Parathyroid adenoma (tissue), 2 donors: ENCODE measurements at regions not wholly inside any gene's neighbourhood (a gene's known extent, or its start where the extent isn't known, plus 50 kb on each side); places are given as distances from the start of the nearest gene placed in this dataset.

Experiments
- H2AFZ ChIP-seq: fragments of 300-600 bp; sonication (generic); one replicate; pipeline ENCODE4 v1.7.0; 2017; ENCODE audit warnings: antibody characterized with exemption, mild to moderate bottlenecking
- H3K27ac ChIP-seq: fragments of 300-600 bp; sonication (generic); one replicate; pipeline ENCODE4 v1.7.0; 2017
- H3K27me3 ChIP-seq: fragments of 300-600 bp; sonication (generic); one replicate; pipeline ENCODE4 v1.7.0; 2017; ENCODE audit warnings: low read length; ENCODE audit not compliant: control insufficient read depth, insufficient read depth
- H3K36me3 ChIP-seq: fragments of 300-600 bp; sonication (generic); one replicate; pipeline ENCODE4 v1.7.0; 2017; ENCODE audit warnings: low read length; ENCODE audit not compliant: control insufficient read depth, insufficient read depth
- H3K4me1 ChIP-seq: fragments of 300-600 bp; sonication (generic); one replicate; pipeline ENCODE4 v1.7.0; 2017; ENCODE audit warnings: control low read depth
- H3K4me2 ChIP-seq: fragments of 300-600 bp; sonication (generic); one replicate; pipeline ENCODE4 v1.7.0; 2017; ENCODE audit warnings: low read length
- H3K4me3 ChIP-seq: fragments of 300-600 bp; sonication (generic); one replicate; pipeline ENCODE4 v1.7.0; 2017; ENCODE audit warnings: low read depth, low read length
- H3K79me2 ChIP-seq: fragments of 300-600 bp; sonication (generic); one replicate; pipeline ENCODE4 v1.7.0; 2017; ENCODE audit warnings: control low read depth
- H3K9ac ChIP-seq: fragments of 300-600 bp; sonication (generic); one replicate; pipeline ENCODE4 v1.7.0; 2017; ENCODE audit warnings: mild to moderate bottlenecking
- H3K9me3 ChIP-seq: fragments of 300-600 bp; sonication (generic); one replicate; pipeline ENCODE4 v1.7.0; 2017; ENCODE audit warnings: low read length; ENCODE audit not compliant: control insufficient read depth
- CTCF ChIP-seq: fragments of 300-600 bp; sonication (generic); IDR thresholded peaks from one replicate; pipeline ENCODE4 v1.7.0; 2017; ENCODE audit warnings: antibody characterized with exemption, mild to moderate bottlenecking
- donor health status: primary hyperparathyroidism.

GRCh38 chr9:13508086-13508485 lies 228.6 kb upstream of the MPDZ start:
- no peak for TF ChIP-seq CTCF
- H3K9me3 ChIP-seq: no peaks in the 10 kb centered on the region
- H3K4me3 ChIP-seq: no peak overlapping the region
- no peak overlapping the region for H3K4me2 ChIP-seq
- H3K36me3 ChIP-seq: no peaks in the 10 kb centered on the region
- H3K27ac ChIP-seq: no peak overlapping the region
- H3K9ac ChIP-seq: no peak overlapping the region
- H2AFZ ChIP-seq: no peak overlapping the region
- no peaks in the 10 kb centered on the region for H3K79me2 ChIP-seq
- H3K4me1 ChIP-seq: no peaks in the 10 kb centered on the region
- no peaks in the 10 kb centered on the region for H3K27me3 ChIP-seq

GRCh38 chr9:13505797-13506196 lies 226.3 kb upstream of the MPDZ start:
- Histone ChIP-seq H3K4me1 (no peaks in the 10 kb centered on the region), H3K4me2 (no peak overlapping the region)

GRCh38 chr9:13503599-13503998 lies 224.1 kb upstream of the MPDZ start:
- Histone ChIP-seq H3K4me3 (no peak overlapping the region), H3K9me3 (no peaks in the 10 kb centered on the region), H3K36me3 (no peaks in the 10 kb centered on the region), H3K9ac (no peak overlapping the region), H3K27ac (no peak overlapping the region), H3K79me2 (no peaks in the 10 kb centered on the region), H3K4me2 (no peak overlapping the region), H3K4me1 (no peaks in the 10 kb centered on the region), H3K27me3 (no peaks in the 10 kb centered on the region), H2AFZ (no peak overlapping the region)
- no peak for TF ChIP-seq CTCF

More at GRCh38 chr9:13505797-13506196, 226.3 kb upstream of the MPDZ start:
- TF ChIP-seq CTCF: no peak
- Histone ChIP-seq H3K79me2 (no peaks in the 10 kb centered on the region), H3K36me3 (no peaks in the 10 kb centered on the region), H3K9ac (no peak overlapping the region), H3K4me3 (no peak overlapping the region), H3K27ac (no peak overlapping the region), H3K27me3 (no peaks in the 10 kb centered on the region), H3K9me3 (no peaks in the 10 kb centered on the region), H2AFZ (no peak overlapping the region)

GRCh38 chr9:13502484-13502883 lies 223.0 kb upstream of the MPDZ start:
- no peaks in the 10 kb centered on the region for H3K79me2 ChIP-seq
- H3K9ac ChIP-seq: no peak overlapping the region
- no peaks in the 10 kb centered on the region for H3K36me3 ChIP-seq
- H3K27me3 ChIP-seq: no peaks in the 10 kb centered on the region
- H3K4me1 ChIP-seq: no peaks in the 10 kb centered on the region
- no peak overlapping the region for H3K4me3 ChIP-seq
- no peaks in the 10 kb centered on the region for H3K9me3 ChIP-seq
- no peak overlapping the region for H3K4me2 ChIP-seq
- H3K27ac ChIP-seq: no peak overlapping the region
- TF ChIP-seq CTCF: no peak
- H2AFZ ChIP-seq: no peak overlapping the region

- Histone ChIP-seq H3K4me2 (no peak overlapping the region), H3K27me3 (no peaks in the 10 kb centered on the region), H3K9ac (no peak overlapping the region), H3K4me3 (no peak overlapping the region), H2AFZ (no peak overlapping the region), H3K9me3 (no peaks in the 10 kb centered on the region), H3K79me2 (no peaks in the 10 kb centered on the region), H3K27ac (no peak overlapping the region), H3K36me3 (no peaks in the 10 kb centered on the region), H3K4me1 (no peaks in the 10 kb centered on the region)
- TF ChIP-seq CTCF: no peak
Measured at GRCh38 chr9:13501018-13501417, 221.5 kb upstream of the MPDZ start.
